ENCODE measurements at regions not wholly inside any gene's neighbourhood (a gene's known extent, or its start where the extent isn't known, plus 50 kb on each side); places are given as distances from the start of the nearest gene placed in this dataset.

- H3K36me3 ChIP-seq (ENCODE audit: control insufficient read depth in 1 of 2, insufficient read depth in 2 of 2, low read length in 2 of 2), result no peaks in the 10 kb centered on the region
- H3K27ac ChIP-seq (ENCODE audit: low read depth, low read length), result no peak overlapping the region
- H3K4me1 ChIP-seq (ENCODE audit: control insufficient read depth in 1 of 2, insufficient read depth in 2 of 2, low read length in 2 of 2), result no peaks in the 10 kb centered on the region
- H3K9ac ChIP-seq (ENCODE audit: low read depth in 1 of 2, low read length in 2 of 2), result no peak overlapping the region
- no peaks in the 10 kb centered on the region for H3K27me3 ChIP-seq (ENCODE audit: control insufficient read depth in 1 of 2, insufficient read depth in 2 of 2, low read length in 2 of 2)
- H3K9me3 ChIP-seq (ENCODE audit: control insufficient read depth in 1 of 2, low read length in 2 of 2), result peaks cover 3 to 5% of the 10 kb centered on the region in 2 donors
- H3K4me3 ChIP-seq (ENCODE audit: low read depth in 1 of 2, low read length in 2 of 2), result no peak overlapping the region
Observed at GRCh38 chr13:87903553-87903952, 232.4 kb downstream of the SLITRK5 start.

GRCh38 chr13:87906411-87906810 is 235.2 kb downstream of the SLITRK5 start:
- Histone ChIP-seq H3K4me3 (ENCODE audit: low read depth in 1 of 2, low read length in 2 of 2) (no peak overlapping the region), H3K27ac (ENCODE audit: low read depth, low read length) (no peak overlapping the region)

DNA sequence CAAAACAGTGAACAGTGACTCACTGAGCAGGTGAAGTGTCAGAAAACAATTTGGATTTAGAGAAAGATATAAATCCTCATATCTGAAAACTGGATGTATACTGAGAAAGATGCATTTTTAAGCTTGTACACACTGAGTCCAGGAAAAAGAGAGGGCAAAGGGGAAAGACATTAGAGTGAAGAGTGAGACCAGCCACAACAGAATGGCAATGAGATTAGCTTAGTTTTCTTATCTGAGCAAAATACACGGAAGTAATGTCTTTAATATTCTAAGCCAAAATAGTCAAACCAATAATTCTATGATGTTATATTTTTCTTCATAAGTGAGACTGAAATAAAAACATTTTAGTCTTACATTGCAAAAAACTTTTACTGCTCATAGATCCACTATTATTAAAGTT is 236.0 kb downstream of the SLITRK5 start:
- no peak overlapping the region for H3K27ac ChIP-seq (ENCODE audit: low read depth, low read length)
- no peaks in the 10 kb centered on the region for H3K9me3 ChIP-seq (ENCODE audit: control insufficient read depth in 1 of 2, low read length in 2 of 2)
- H3K36me3 ChIP-seq (ENCODE audit: control insufficient read depth in 1 of 2, insufficient read depth in 2 of 2, low read length in 2 of 2), result no peaks in the 10 kb centered on the region
- no peaks in the 10 kb centered on the region for H3K4me1 ChIP-seq (ENCODE audit: control insufficient read depth in 1 of 2, insufficient read depth in 2 of 2, low read length in 2 of 2)
- no peak overlapping the region for H3K9ac ChIP-seq (ENCODE audit: low read depth in 1 of 2, low read length in 2 of 2)
- H3K27me3 ChIP-seq (ENCODE audit: control insufficient read depth in 1 of 2, insufficient read depth in 2 of 2, low read length in 2 of 2), result no peaks in the 10 kb centered on the region
- no peak overlapping the region for H3K4me3 ChIP-seq (ENCODE audit: low read depth in 1 of 2, low read length in 2 of 2)

More at GRCh38 chr13:87906411-87906810, 235.2 kb downstream of the SLITRK5 start:
- no peaks in the 10 kb centered on the region for H3K9me3 ChIP-seq (ENCODE audit: control insufficient read depth in 1 of 2, low read length in 2 of 2)
- H3K9ac ChIP-seq (ENCODE audit: low read depth in 1 of 2, low read length in 2 of 2), result no peak overlapping the region
- H3K36me3 ChIP-seq (ENCODE audit: control insufficient read depth in 1 of 2, insufficient read depth in 2 of 2, low read length in 2 of 2), result no peaks in the 10 kb centered on the region
- H3K27me3 ChIP-seq (ENCODE audit: control insufficient read depth in 1 of 2, insufficient read depth in 2 of 2, low read length in 2 of 2), result no peaks in the 10 kb centered on the region
- H3K4me1 ChIP-seq (ENCODE audit: control insufficient read depth in 1 of 2, insufficient read depth in 2 of 2, low read length in 2 of 2), result no peaks in the 10 kb centered on the region

DNA sequence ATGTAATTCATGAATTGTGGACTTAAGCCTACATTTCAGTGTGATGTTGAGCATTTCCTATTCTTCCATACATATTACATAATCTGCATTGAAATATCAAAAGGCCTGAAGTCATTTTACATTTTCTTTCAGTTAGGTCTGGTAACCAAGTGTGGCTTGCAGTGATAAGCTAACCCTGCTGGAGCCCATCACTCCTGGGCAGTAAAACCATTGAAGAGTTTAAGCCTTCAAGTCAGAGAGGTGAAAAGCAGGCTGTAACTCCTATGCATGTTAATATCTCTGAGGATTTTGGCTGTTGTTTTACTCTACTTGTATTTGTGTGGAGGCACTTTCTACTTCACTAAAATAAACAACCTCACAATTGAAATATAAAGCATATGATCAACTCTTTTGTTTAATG is 248.8 kb downstream of the SLITRK5 start:
- H3K4me3 ChIP-seq (ENCODE audit: low read depth in 1 of 2, low read length in 2 of 2), result no peak overlapping the region
- H3K9me3 ChIP-seq (ENCODE audit: control insufficient read depth in 1 of 2, low read length in 2 of 2), result peaks cover 0 to 4% of the 10 kb centered on the region in 2 donors
- H3K36me3 ChIP-seq (ENCODE audit: control insufficient read depth in 1 of 2, insufficient read depth in 2 of 2, low read length in 2 of 2), result no peaks in the 10 kb centered on the region
- H3K27me3 ChIP-seq (ENCODE audit: control insufficient read depth in 1 of 2, insufficient read depth in 2 of 2, low read length in 2 of 2), result no peaks in the 10 kb centered on the region
- H3K27ac ChIP-seq (ENCODE audit: low read depth, low read length), result no peak overlapping the region
- no peaks in the 10 kb centered on the region for H3K4me1 ChIP-seq (ENCODE audit: control insufficient read depth in 1 of 2, insufficient read depth in 2 of 2, low read length in 2 of 2)
- H3K9ac ChIP-seq (ENCODE audit: low read depth in 1 of 2, low read length in 2 of 2), result no peak overlapping the region

GRCh38 chr13:87923753-87924152 is 252.6 kb downstream of the SLITRK5 start:
- H3K9me3 ChIP-seq (ENCODE audit: control insufficient read depth in 1 of 2, low read length in 2 of 2), result peaks cover 0 to 7% of the 10 kb centered on the region in 2 donors
- H3K4me3 ChIP-seq (ENCODE audit: low read depth in 1 of 2, low read length in 2 of 2), result no peak overlapping the region
- no peak overlapping the region for H3K9ac ChIP-seq (ENCODE audit: low read depth in 1 of 2, low read length in 2 of 2)
- no peaks in the 10 kb centered on the region for H3K36me3 ChIP-seq (ENCODE audit: control insufficient read depth in 1 of 2, insufficient read depth in 2 of 2, low read length in 2 of 2)
- H3K27me3 ChIP-seq (ENCODE audit: control insufficient read depth in 1 of 2, insufficient read depth in 2 of 2, low read length in 2 of 2), result no peaks in the 10 kb centered on the region
- no peaks in the 10 kb centered on the region for H3K4me1 ChIP-seq (ENCODE audit: control insufficient read depth in 1 of 2, insufficient read depth in 2 of 2, low read length in 2 of 2)
- no peak overlapping the region for H3K27ac ChIP-seq (ENCODE audit: low read depth, low read length)

- H3K4me1 ChIP-seq (ENCODE audit: control insufficient read depth in 1 of 2, insufficient read depth in 2 of 2, low read length in 2 of 2), result no peaks in the 10 kb centered on the region
- H3K4me3 ChIP-seq (ENCODE audit: low read depth in 1 of 2, low read length in 2 of 2), result no peak overlapping the region
- no peak overlapping the region for H3K9ac ChIP-seq (ENCODE audit: low read depth in 1 of 2, low read length in 2 of 2)
- H3K36me3 ChIP-seq (ENCODE audit: control insufficient read depth in 1 of 2, insufficient read depth in 2 of 2, low read length in 2 of 2), result no peaks in the 10 kb centered on the region
- no peaks in the 10 kb centered on the region for H3K27me3 ChIP-seq (ENCODE audit: control insufficient read depth in 1 of 2, insufficient read depth in 2 of 2, low read length in 2 of 2)
- H3K9me3 ChIP-seq (ENCODE audit: control insufficient read depth in 1 of 2, low read length in 2 of 2), result peaks cover 6 to 7% of the 10 kb centered on the region in 2 donors
- H3K27ac ChIP-seq (ENCODE audit: low read depth, low read length), result no peak overlapping the region
Observed at GRCh38 chr13:87925006-87925405, 253.8 kb downstream of the SLITRK5 start.

GRCh38 chr13:87940776-87941175 is 269.6 kb downstream of the SLITRK5 start:
- Histone ChIP-seq H3K9me3 (ENCODE audit: control insufficient read depth in 1 of 2, low read length in 2 of 2) (no peaks in the 10 kb centered on the region), H3K4me3 (ENCODE audit: low read depth in 1 of 2, low read length in 2 of 2) (no peak overlapping the region), H3K36me3 (ENCODE audit: control insufficient read depth in 1 of 2, insufficient read depth in 2 of 2, low read length in 2 of 2) (no peaks in the 10 kb centered on the region), H3K27ac (ENCODE audit: low read depth, low read length) (no peak overlapping the region), H3K9ac (ENCODE audit: low read depth in 1 of 2, low read length in 2 of 2) (no peak overlapping the region), H3K27me3 (ENCODE audit: control insufficient read depth in 1 of 2, insufficient read depth in 2 of 2, low read length in 2 of 2) (no peaks in the 10 kb centered on the region), H3K4me1 (ENCODE audit: control insufficient read depth in 1 of 2, insufficient read depth in 2 of 2, low read length in 2 of 2) (no peaks in the 10 kb centered on the region)

GRCh38 chr13:87941226-87941625 is 270.1 kb downstream of the SLITRK5 start:
- Histone ChIP-seq H3K27ac (ENCODE audit: low read depth, low read length) (no peak overlapping the region), H3K27me3 (ENCODE audit: control insufficient read depth in 1 of 2, insufficient read depth in 2 of 2, low read length in 2 of 2) (no peaks in the 10 kb centered on the region), H3K4me1 (ENCODE audit: control insufficient read depth in 1 of 2, insufficient read depth in 2 of 2, low read length in 2 of 2) (no peaks in the 10 kb centered on the region), H3K9me3 (ENCODE audit: control insufficient read depth in 1 of 2, low read length in 2 of 2) (no peaks in the 10 kb centered on the region), H3K9ac (ENCODE audit: low read depth in 1 of 2, low read length in 2 of 2) (no peak overlapping the region), H3K36me3 (ENCODE audit: control insufficient read depth in 1 of 2, insufficient read depth in 2 of 2, low read length in 2 of 2) (no peaks in the 10 kb centered on the region), H3K4me3 (ENCODE audit: low read depth in 1 of 2, low read length in 2 of 2) (no peak overlapping the region)

DNA sequence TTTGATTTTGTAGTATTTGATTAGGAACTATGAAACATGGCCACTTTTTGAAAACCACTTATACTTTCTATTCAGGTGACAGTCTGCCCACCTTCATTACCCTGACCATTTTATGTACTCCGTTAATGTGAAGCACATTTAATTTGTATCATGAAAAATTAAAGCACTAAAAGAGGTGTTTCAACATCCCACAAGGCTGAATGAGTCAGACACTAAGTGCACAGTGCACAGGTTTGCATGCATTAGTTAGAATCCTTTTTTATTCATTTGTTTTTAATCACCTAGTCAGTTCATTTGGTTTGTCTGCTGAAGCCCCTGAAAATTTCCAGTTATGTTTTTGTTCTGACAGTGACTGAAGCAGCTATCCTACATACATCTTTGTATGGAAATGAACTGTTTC is 271.0 kb downstream of the SLITRK5 start:
- no peak overlapping the region for H3K27ac ChIP-seq (ENCODE audit: low read depth, low read length)
- no peak overlapping the region for H3K4me3 ChIP-seq (ENCODE audit: low read depth in 1 of 2, low read length in 2 of 2)
- no peaks in the 10 kb centered on the region for H3K4me1 ChIP-seq (ENCODE audit: control insufficient read depth in 1 of 2, insufficient read depth in 2 of 2, low read length in 2 of 2)
- no peaks in the 10 kb centered on the region for H3K9me3 ChIP-seq (ENCODE audit: control insufficient read depth in 1 of 2, low read length in 2 of 2)
- H3K36me3 ChIP-seq (ENCODE audit: control insufficient read depth in 1 of 2, insufficient read depth in 2 of 2, low read length in 2 of 2), result no peaks in the 10 kb centered on the region
- H3K9ac ChIP-seq (ENCODE audit: low read depth in 1 of 2, low read length in 2 of 2), result no peak overlapping the region
- no peaks in the 10 kb centered on the region for H3K27me3 ChIP-seq (ENCODE audit: control insufficient read depth in 1 of 2, insufficient read depth in 2 of 2, low read length in 2 of 2)

DNA sequence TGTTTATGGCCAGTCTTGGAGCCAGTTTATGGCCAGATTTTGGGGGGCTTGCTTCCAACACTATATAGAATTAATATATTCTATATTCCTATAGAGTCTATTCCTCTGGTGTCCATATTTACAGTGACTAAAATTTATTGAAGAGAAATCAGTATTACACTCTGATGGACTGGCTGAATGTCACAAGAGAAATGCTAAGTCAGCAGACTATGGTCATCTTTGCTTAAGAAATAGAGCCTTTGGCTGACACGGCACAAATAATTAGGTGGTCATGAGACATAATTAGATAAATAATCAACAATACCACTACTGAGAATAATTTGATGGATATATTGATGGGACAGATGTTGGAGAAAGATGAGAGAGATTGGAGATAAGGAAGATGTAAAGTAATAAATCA is 272.9 kb downstream of the SLITRK5 start:
- Histone ChIP-seq H3K27me3 (ENCODE audit: control insufficient read depth in 1 of 2, insufficient read depth in 2 of 2, low read length in 2 of 2) (no peaks in the 10 kb centered on the region), H3K36me3 (ENCODE audit: control insufficient read depth in 1 of 2, insufficient read depth in 2 of 2, low read length in 2 of 2) (no peaks in the 10 kb centered on the region), H3K4me1 (ENCODE audit: control insufficient read depth in 1 of 2, insufficient read depth in 2 of 2, low read length in 2 of 2) (no peaks in the 10 kb centered on the region), H3K4me3 (ENCODE audit: low read depth in 1 of 2, low read length in 2 of 2) (no peak overlapping the region), H3K9me3 (ENCODE audit: control insufficient read depth in 1 of 2, low read length in 2 of 2) (no peaks in the 10 kb centered on the region), H3K27ac (ENCODE audit: low read depth, low read length) (no peak overlapping the region), H3K9ac (ENCODE audit: low read depth in 1 of 2, low read length in 2 of 2) (no peak overlapping the region)

- Histone ChIP-seq H3K9ac (ENCODE audit: low read depth in 1 of 2, low read length in 2 of 2) (no peak overlapping the region), H3K27ac (ENCODE audit: low read depth, low read length) (no peak overlapping the region), H3K4me3 (ENCODE audit: low read depth in 1 of 2, low read length in 2 of 2) (no peak overlapping the region), H3K9me3 (ENCODE audit: control insufficient read depth in 1 of 2, low read length in 2 of 2) (peaks cover 5% of the 10 kb centered on the region in 2 donors), H3K27me3 (ENCODE audit: control insufficient read depth in 1 of 2, insufficient read depth in 2 of 2, low read length in 2 of 2) (no peaks in the 10 kb centered on the region), H3K4me1 (ENCODE audit: control insufficient read depth in 1 of 2, insufficient read depth in 2 of 2, low read length in 2 of 2) (no peaks in the 10 kb centered on the region), H3K36me3 (ENCODE audit: control insufficient read depth in 1 of 2, insufficient read depth in 2 of 2, low read length in 2 of 2) (no peaks in the 10 kb centered on the region)
Observed at GRCh38 chr13:87952377-87952776, 281.2 kb downstream of the SLITRK5 start.
